K562 (cell line): ENCODE measurements at regions not wholly inside any gene's neighbourhood (a gene's known extent, or its start where the extent isn't known, plus 50 kb on each side); places are given as distances from the start of the nearest gene placed in this dataset.

Source experiments
- EHMT2 ChIP-seq: fragments of 450-650 bp; IDR thresholded peaks from 2 replicates; pipeline ENCODE4 v1.6.1; 2018; ENCODE audit warnings: antibody characterized with exemption
- FOXJ3 ChIP-seq: sonication (generic); formaldehyde crosslinking; IDR thresholded peaks from 2 replicates; pipeline ENCODE4 v1.4.0; 2020; ENCODE audit warnings: mild to moderate bottlenecking, missing genetic modification reagents
- JUND ChIP-seq, 2 experiments: IDR thresholded peaks; 2 replicates in 1 of 2; 3 replicates in 1 of 2; pipeline ENCODE4 v1.6.1; 2011; ENCODE audit warnings: borderline replicate concordance in 2 of 2, low read depth in 2 of 2, low read length in 2 of 2, improper control_type of control experiment in 1 of 2, missing biosample characterization in 1 of 2, missing genetic modification characterization in 1 of 2, missing genetic modification reagents in 1 of 2
- MAZ ChIP-seq, 2 experiments: fragments of 450-650 bp in 1 of 2; sonication (generic) in 1 of 2; formaldehyde crosslinking; IDR thresholded peaks in 1 of 2; conservative IDR thresholded peaks in 1 of 2; 2 replicates each; pipeline versions ENCODE4 v1.4.0 to v1.5.0; 2020; ENCODE audit warnings: mild to moderate bottlenecking in 1 of 2, missing genetic modification reagents in 1 of 2
- NFXL1 ChIP-seq: fragments of 450-650 bp; formaldehyde crosslinking; IDR thresholded peaks from 2 replicates; pipeline ENCODE4 v1.4.0; 2021; ENCODE audit warnings: mild to moderate bottlenecking
- POLR2A ChIP-seq: fragments of 450-650 bp; conservative IDR thresholded peaks from 2 replicates; pipeline ENCODE4 v1.6.1; 2016
- ZNF311 ChIP-seq: fragments of 250-450 bp; sonication (Bioruptor Pico); IDR thresholded peaks from 2 replicates; pipeline ENCODE4 v1.4.0; 2020; ENCODE audit warnings: mild to moderate bottlenecking, moderate library complexity
- TF ChIP-seq, protein P1 (sequence below), 2 experiments: fragments of 450-650 bp; formaldehyde crosslinking in 1 of 2; IDR thresholded peaks; 2 replicates each; pipeline versions ENCODE4 v1.4.0 to v1.6.1; 2014 to 2020; ENCODE audit warnings: mild to moderate bottlenecking in 2 of 2, borderline replicate concordance in 1 of 2, low read depth in 1 of 2
- TF ChIP-seq, protein P2 (sequence below): fragments of 450-650 bp; IDR thresholded peaks from 2 replicates; pipeline ENCODE4 v1.6.1; 2016; ENCODE audit warnings: antibody characterized with exemption
- TF ChIP-seq, protein P3 (sequence below): fragments of 150-350 bp; conservative IDR thresholded peaks from 2 replicates; pipeline ENCODE4 v1.6.1; 2014; ENCODE audit warnings: low read length
- TF ChIP-seq, protein P4 (sequence below): fragments of 250-450 bp; sonication (Bioruptor Pico); IDR thresholded peaks from 2 replicates; pipeline ENCODE4 v1.4.0; 2020; ENCODE audit warnings: mild to moderate bottlenecking, moderate library complexity, borderline replicate concordance
- TF ChIP-seq, protein P5 (sequence below): sonication (generic); formaldehyde crosslinking; IDR thresholded peaks from 2 replicates; pipeline ENCODE4 v1.8.0; 2023; ENCODE audit warnings: mild to moderate bottlenecking, missing genetic modification reagents
- TF ChIP-seq, protein P6 (sequence below): IDR thresholded peaks from 3 replicates; pipeline ENCODE4 v1.6.1; 2011; ENCODE audit warnings: borderline replicate concordance, mild to moderate bottlenecking; ENCODE audit not compliant: insufficient read length, insufficient read depth

GRCh38 chr2:146271131-146271831, 1573.5 kb upstream of the ACVR2A start:
- no peak for TF ChIP-seq JUND (IDR thresholded peaks at IDR 0.05; ENCODE audit: borderline replicate concordance, low read depth, low read length)
- no peak for TF ChIP-seq JUND (tag; IDR thresholded peaks at IDR 0.05; ENCODE audit: borderline replicate concordance, low read depth, low read length)
- TF ChIP-seq EHMT2: no peak
- no peak for TF ChIP-seq MAZ (CRISPR knock-in tag; conservative IDR thresholded peaks at IDR 0.05 in 1 of 2, IDR thresholded peaks at IDR 0.05 in 1 of 2)
- TF ChIP-seq FOXJ3: no peak
- TF ChIP-seq POLR2A: no peak
- TF ChIP-seq, protein P1, sequence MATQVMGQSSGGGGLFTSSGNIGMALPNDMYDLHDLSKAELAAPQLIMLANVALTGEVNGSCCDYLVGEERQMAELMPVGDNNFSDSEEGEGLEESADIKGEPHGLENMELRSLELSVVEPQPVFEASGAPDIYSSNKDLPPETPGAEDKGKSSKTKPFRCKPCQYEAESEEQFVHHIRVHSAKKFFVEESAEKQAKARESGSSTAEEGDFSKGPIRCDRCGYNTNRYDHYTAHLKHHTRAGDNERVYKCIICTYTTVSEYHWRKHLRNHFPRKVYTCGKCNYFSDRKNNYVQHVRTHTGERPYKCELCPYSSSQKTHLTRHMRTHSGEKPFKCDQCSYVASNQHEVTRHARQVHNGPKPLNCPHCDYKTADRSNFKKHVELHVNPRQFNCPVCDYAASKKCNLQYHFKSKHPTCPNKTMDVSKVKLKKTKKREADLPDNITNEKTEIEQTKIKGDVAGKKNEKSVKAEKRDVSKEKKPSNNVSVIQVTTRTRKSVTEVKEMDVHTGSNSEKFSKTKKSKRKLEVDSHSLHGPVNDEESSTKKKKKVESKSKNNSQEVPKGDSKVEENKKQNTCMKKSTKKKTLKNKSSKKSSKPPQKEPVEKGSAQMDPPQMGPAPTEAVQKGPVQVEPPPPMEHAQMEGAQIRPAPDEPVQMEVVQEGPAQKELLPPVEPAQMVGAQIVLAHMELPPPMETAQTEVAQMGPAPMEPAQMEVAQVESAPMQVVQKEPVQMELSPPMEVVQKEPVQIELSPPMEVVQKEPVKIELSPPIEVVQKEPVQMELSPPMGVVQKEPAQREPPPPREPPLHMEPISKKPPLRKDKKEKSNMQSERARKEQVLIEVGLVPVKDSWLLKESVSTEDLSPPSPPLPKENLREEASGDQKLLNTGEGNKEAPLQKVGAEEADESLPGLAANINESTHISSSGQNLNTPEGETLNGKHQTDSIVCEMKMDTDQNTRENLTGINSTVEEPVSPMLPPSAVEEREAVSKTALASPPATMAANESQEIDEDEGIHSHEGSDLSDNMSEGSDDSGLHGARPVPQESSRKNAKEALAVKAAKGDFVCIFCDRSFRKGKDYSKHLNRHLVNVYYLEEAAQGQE (IDR thresholded peaks at IDR 0.05; ENCODE audit: borderline replicate concordance): no peak
- TF ChIP-seq, protein P1 (CRISPR knock-in tag; IDR thresholded peaks at IDR 0.05; ENCODE audit: low read depth): no peak
- no peak for TF ChIP-seq ZNF311 (CRISPR knock-in tag)
- TF ChIP-seq, protein P2, sequence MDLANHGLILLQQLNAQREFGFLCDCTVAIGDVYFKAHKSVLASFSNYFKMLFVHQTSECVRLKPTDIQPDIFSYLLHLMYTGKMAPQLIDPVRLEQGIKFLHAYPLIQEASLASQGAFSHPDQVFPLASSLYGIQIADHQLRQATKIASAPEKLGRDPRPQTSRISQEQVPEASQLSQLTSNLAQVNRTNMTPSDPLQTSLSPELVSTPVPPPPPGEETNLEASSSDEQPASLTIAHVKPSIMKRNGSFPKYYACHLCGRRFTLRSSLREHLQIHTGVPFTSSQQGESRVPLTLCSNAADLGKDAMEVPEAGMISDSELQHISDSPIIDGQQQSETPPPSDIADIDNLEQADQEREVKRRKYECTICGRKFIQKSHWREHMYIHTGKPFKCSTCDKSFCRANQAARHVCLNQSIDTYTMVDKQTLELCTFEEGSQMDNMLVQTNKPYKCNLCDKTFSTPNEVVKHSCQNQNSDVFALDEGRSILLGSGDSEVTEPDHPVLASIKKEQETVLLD: no peak
- TF ChIP-seq, protein P3, sequence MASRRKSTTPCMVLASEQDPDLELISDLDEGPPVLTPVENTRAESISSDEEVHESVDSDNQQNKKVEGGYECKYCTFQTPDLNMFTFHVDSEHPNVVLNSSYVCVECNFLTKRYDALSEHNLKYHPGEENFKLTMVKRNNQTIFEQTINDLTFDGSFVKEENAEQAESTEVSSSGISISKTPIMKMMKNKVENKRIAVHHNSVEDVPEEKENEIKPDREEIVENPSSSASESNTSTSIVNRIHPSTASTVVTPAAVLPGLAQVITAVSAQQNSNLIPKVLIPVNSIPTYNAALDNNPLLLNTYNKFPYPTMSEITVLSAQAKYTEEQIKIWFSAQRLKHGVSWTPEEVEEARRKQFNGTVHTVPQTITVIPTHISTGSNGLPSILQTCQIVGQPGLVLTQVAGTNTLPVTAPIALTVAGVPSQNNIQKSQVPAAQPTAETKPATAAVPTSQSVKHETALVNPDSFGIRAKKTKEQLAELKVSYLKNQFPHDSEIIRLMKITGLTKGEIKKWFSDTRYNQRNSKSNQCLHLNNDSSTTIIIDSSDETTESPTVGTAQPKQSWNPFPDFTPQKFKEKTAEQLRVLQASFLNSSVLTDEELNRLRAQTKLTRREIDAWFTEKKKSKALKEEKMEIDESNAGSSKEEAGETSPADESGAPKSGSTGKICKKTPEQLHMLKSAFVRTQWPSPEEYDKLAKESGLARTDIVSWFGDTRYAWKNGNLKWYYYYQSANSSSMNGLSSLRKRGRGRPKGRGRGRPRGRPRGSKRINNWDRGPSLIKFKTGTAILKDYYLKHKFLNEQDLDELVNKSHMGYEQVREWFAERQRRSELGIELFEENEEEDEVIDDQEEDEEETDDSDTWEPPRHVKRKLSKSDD: no peak
- TF ChIP-seq NFXL1 (CRISPR knock-in tag): no peak
- TF ChIP-seq, protein P4, sequence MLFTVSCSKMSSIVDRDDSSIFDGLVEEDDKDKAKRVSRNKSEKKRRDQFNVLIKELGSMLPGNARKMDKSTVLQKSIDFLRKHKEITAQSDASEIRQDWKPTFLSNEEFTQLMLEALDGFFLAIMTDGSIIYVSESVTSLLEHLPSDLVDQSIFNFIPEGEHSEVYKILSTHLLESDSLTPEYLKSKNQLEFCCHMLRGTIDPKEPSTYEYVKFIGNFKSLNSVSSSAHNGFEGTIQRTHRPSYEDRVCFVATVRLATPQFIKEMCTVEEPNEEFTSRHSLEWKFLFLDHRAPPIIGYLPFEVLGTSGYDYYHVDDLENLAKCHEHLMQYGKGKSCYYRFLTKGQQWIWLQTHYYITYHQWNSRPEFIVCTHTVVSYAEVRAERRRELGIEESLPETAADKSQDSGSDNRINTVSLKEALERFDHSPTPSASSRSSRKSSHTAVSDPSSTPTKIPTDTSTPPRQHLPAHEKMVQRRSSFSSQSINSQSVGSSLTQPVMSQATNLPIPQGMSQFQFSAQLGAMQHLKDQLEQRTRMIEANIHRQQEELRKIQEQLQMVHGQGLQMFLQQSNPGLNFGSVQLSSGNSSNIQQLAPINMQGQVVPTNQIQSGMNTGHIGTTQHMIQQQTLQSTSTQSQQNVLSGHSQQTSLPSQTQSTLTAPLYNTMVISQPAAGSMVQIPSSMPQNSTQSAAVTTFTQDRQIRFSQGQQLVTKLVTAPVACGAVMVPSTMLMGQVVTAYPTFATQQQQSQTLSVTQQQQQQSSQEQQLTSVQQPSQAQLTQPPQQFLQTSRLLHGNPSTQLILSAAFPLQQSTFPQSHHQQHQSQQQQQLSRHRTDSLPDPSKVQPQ (CRISPR knock-in tag): no peak
- TF ChIP-seq, protein P5, sequence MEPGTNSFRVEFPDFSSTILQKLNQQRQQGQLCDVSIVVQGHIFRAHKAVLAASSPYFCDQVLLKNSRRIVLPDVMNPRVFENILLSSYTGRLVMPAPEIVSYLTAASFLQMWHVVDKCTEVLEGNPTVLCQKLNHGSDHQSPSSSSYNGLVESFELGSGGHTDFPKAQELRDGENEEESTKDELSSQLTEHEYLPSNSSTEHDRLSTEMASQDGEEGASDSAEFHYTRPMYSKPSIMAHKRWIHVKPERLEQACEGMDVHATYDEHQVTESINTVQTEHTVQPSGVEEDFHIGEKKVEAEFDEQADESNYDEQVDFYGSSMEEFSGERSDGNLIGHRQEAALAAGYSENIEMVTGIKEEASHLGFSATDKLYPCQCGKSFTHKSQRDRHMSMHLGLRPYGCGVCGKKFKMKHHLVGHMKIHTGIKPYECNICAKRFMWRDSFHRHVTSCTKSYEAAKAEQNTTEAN (CRISPR knock-in tag): no peak
- TF ChIP-seq, protein P6, sequence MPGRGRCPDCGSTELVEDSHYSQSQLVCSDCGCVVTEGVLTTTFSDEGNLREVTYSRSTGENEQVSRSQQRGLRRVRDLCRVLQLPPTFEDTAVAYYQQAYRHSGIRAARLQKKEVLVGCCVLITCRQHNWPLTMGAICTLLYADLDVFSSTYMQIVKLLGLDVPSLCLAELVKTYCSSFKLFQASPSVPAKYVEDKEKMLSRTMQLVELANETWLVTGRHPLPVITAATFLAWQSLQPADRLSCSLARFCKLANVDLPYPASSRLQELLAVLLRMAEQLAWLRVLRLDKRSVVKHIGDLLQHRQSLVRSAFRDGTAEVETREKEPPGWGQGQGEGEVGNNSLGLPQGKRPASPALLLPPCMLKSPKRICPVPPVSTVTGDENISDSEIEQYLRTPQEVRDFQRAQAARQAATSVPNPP: no peak
